ENCODE measurements at regions not wholly inside any gene's neighbourhood (a gene's known extent, or its start where the extent isn't known, plus 50 kb on each side); places are given as distances from the start of the nearest gene placed in this dataset.

GRCh38 chr14:97539411-97539795 lies 742.2 kb downstream of the VRK1 start:
- TF ChIP-seq ZBTB6 (tag by site-specific recombination; IDR thresholded peaks at IDR 0.05), result no peak
- TF ChIP-seq EGR2 (tag by site-specific recombination; IDR thresholded peaks at IDR 0.05; ENCODE audit: low read depth), result no peak
- no peak for TF ChIP-seq CTCF (tag by site-specific recombination; IDR thresholded peaks at IDR 0.05)
- no peak for TF ChIP-seq ZEB2 (tag by site-specific recombination; IDR thresholded peaks at IDR 0.05)
- no peak for TF ChIP-seq ZFP3 (tag by site-specific recombination; IDR thresholded peaks at IDR 0.05; ENCODE audit: low read depth)
- no peak for TF ChIP-seq TCF7L2 (IDR thresholded peaks at IDR 0.05; ENCODE audit: borderline replicate concordance, low read depth, low read length)
- TF ChIP-seq ZSCAN30 (tag by site-specific recombination; IDR thresholded peaks at IDR 0.05), result no peak
- no peak for TF ChIP-seq ZNF404 (tag by site-specific recombination; IDR thresholded peaks at IDR 0.05)
- TF ChIP-seq TRIM28 (IDR thresholded peaks at IDR 0.05; ENCODE audit: borderline replicate concordance, low read length), result no peak
- TF ChIP-seq ZNF423 (tag by site-specific recombination; IDR thresholded peaks at IDR 0.05), result no peak
